HepG2 (cell line): ENCODE measurements at regions not wholly inside any gene's neighbourhood (a gene's known extent, or its start where the extent isn't known, plus 50 kb on each side); places are given as distances from the start of the nearest gene placed in this dataset.

Source experiments
- FOSL2 ChIP-seq: sonication (generic); formaldehyde crosslinking; IDR thresholded peaks from 2 replicates; pipeline ENCODE4 v1.4.0; 2020; ENCODE audit warnings: missing genetic modification reagents
- FOXP1 ChIP-seq, 2 experiments: fragments of 450-650 bp in 1 of 2; IDR thresholded peaks; 2 replicates each; pipeline ENCODE4 v1.6.1; 2017 to 2018; ENCODE audit warnings: antibody characterized with exemption in 1 of 2
- GATAD1 ChIP-seq: IDR thresholded peaks from 2 replicates; pipeline ENCODE4 v1.6.1; 2016; ENCODE audit warnings: missing genetic modification reagents, missing compliant biosample characterization
- GATAD2A ChIP-seq: IDR thresholded peaks from 2 replicates; pipeline ENCODE4 v1.6.1; 2016
- GLI4 ChIP-seq: sonication (generic); formaldehyde crosslinking; IDR thresholded peaks from 2 replicates; pipeline ENCODE4 v1.5.1; 2020; ENCODE audit warnings: missing genetic modification reagents, mild to moderate bottlenecking, moderate library complexity, borderline replicate concordance
- MYC ChIP-seq: sonication (generic); formaldehyde crosslinking; IDR thresholded peaks from 2 replicates; pipeline ENCODE4 v1.9.0; 2021; ENCODE audit warnings: missing genetic modification reagents, borderline replicate concordance
- NCOR1 ChIP-seq: fragments of 200-600 bp; sonication (generic); IDR thresholded peaks from 2 replicates; pipeline ENCODE4 v1.7.0; 2017; ENCODE audit warnings: antibody characterized with exemption, low read length, borderline replicate concordance
- NFYC ChIP-seq: IDR thresholded peaks from 2 replicates; pipeline ENCODE4 v1.6.1; 2016; ENCODE audit warnings: missing genetic modification reagents, missing compliant biosample characterization
- NR2F6 ChIP-seq, 2 experiments: IDR thresholded peaks; 2 replicates each; pipeline ENCODE4 v1.6.1; 2016; ENCODE audit warnings: antibody characterized with exemption in 1 of 2, mild to moderate bottlenecking in 1 of 2
- RFX3 ChIP-seq: IDR thresholded peaks from 2 replicates; pipeline ENCODE4 v1.6.1; 2016; ENCODE audit warnings: missing biosample characterization, missing genetic modification reagents
- SYNCRIP ChIP-seq: fragments of 200-400 bp; formaldehyde crosslinking; IDR thresholded peaks from 2 replicates; pipeline ENCODE4 v1.6.1; 2018; ENCODE audit warnings: mild to moderate bottlenecking, low read depth, low read length; ENCODE audit not compliant: insufficient read depth
- ZMYM2 ChIP-seq: sonication (generic); formaldehyde crosslinking; IDR thresholded peaks from 2 replicates; pipeline ENCODE4 v1.8.0; 2022; ENCODE audit warnings: mild to moderate bottlenecking, missing genetic modification reagents
- ZNF296 ChIP-seq: sonication (generic); formaldehyde crosslinking; conservative IDR thresholded peaks from 2 replicates; pipeline ENCODE4 v1.5.0; 2020; ENCODE audit warnings: mild to moderate bottlenecking, missing genetic modification reagents
- ZNF564 ChIP-seq: sonication (generic); formaldehyde crosslinking; IDR thresholded peaks from 2 replicates; pipeline ENCODE4 v1.8.1; 2023; ENCODE audit warnings: mild to moderate bottlenecking, missing genetic modification reagents
- ZNF850 ChIP-seq: sonication (generic); formaldehyde crosslinking; conservative IDR thresholded peaks from 2 replicates; pipeline ENCODE4 v1.9.0; 2021; ENCODE audit warnings: mild to moderate bottlenecking, missing genetic modification reagents
- TF ChIP-seq, protein P1 (sequence below): sonication (generic); formaldehyde crosslinking; IDR thresholded peaks from 2 replicates; pipeline ENCODE4 v1.4.0; 2020; ENCODE audit warnings: missing genetic modification reagents, borderline replicate concordance
- TF ChIP-seq, protein P2 (sequence below): sonication (generic); formaldehyde crosslinking; IDR thresholded peaks from 2 replicates; pipeline ENCODE4 v1.4.0; 2020; ENCODE audit warnings: missing genetic modification reagents
- TF ChIP-seq, protein P3 (sequence below): sonication (generic); formaldehyde crosslinking; IDR thresholded peaks from 2 replicates; pipeline ENCODE4 v1.4.0; 2020; ENCODE audit warnings: mild to moderate bottlenecking, missing genetic modification reagents
- TF ChIP-seq, protein P4 (sequence below): sonication (generic); formaldehyde crosslinking; IDR thresholded peaks from 2 replicates; pipeline ENCODE4 v1.4.0; 2020; ENCODE audit warnings: mild to moderate bottlenecking, missing genetic modification reagents
- TF ChIP-seq, protein P5 (sequence below): sonication (generic); formaldehyde crosslinking; IDR thresholded peaks from 2 replicates; pipeline ENCODE4 v1.5.0; 2020; ENCODE audit warnings: mild to moderate bottlenecking, missing genetic modification reagents
- TF ChIP-seq, protein P6 (sequence below): sonication (generic); formaldehyde crosslinking; IDR thresholded peaks from 2 replicates; pipeline ENCODE4 v1.4.0; 2020; ENCODE audit warnings: missing genetic modification reagents

DNA sequence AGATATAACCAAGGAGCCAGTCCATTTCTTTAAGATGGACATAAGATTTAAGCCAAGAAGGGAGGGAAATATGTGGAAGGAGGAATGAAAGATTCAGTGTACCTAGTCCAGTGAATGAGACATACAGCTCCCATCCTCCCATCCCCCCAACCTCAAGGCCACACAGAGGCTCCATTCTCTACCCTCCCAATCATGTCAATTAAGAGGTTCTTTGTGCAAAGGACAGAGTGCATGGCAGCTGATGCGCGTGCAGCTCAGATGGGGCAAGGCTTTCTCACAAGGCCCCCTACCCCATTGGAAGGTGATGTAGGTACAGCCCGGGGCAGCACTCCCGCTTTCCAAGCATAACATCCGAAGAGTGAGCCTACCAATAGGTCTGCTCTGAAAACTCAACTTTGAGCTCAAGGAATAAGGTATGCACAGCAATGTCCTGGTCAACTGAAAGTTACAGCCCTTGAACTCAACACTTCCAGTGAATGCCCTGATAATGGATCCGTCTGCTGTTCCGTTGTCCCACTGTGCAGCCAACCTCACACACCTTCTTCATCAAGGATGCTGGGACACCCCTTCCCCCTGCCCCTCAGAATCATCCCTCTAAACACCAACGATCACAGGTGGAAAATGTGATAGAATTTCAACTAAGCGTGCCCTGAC is 458.1 kb downstream of the SOX9 start (continued):
- TF ChIP-seq, protein P1, sequence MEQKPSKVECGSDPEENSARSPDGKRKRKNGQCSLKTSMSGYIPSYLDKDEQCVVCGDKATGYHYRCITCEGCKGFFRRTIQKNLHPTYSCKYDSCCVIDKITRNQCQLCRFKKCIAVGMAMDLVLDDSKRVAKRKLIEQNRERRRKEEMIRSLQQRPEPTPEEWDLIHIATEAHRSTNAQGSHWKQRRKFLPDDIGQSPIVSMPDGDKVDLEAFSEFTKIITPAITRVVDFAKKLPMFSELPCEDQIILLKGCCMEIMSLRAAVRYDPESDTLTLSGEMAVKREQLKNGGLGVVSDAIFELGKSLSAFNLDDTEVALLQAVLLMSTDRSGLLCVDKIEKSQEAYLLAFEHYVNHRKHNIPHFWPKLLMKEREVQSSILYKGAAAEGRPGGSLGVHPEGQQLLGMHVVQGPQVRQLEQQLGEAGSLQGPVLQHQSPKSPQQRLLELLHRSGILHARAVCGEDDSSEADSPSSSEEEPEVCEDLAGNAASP (CRISPR knock-in tag) = 0 out of 2 replicates have a peak, but pooled peaks have one; percentile 15
- TF ChIP-seq RFX3 (CRISPR knock-in tag) (no peak), GATAD2A (CRISPR knock-in tag) (peak; percentile 72), ZMYM2 (CRISPR knock-in tag) (no peak), GLI4 (no peak), NR2F6 (IDR thresholded peaks at IDR 0.05) (no peak), NR2F6 (CRISPR knock-in tag; IDR thresholded peaks at IDR 0.05) (no peak), NCOR1 (no peak), ZNF296 (CRISPR knock-in tag) (no peak), GATAD1 (peak; percentile 50; the same call in 1 of the 2 replicates), ZNF850 (CRISPR knock-in tag) (no peak), FOXP1 (IDR thresholded peaks at IDR 0.05) (no peak), FOXP1 (CRISPR knock-in tag; IDR thresholded peaks at IDR 0.05) (0 out of 2 replicates have a peak, but pooled peaks have one; percentile 11), ZNF564 (CRISPR knock-in tag) (no peak), SYNCRIP (no peak), NFYC (no peak), MYC (no peak), FOSL2 (CRISPR knock-in tag) (peak; percentile 39; the same call in 1 of the 2 replicates)
- TF ChIP-seq, protein P2, sequence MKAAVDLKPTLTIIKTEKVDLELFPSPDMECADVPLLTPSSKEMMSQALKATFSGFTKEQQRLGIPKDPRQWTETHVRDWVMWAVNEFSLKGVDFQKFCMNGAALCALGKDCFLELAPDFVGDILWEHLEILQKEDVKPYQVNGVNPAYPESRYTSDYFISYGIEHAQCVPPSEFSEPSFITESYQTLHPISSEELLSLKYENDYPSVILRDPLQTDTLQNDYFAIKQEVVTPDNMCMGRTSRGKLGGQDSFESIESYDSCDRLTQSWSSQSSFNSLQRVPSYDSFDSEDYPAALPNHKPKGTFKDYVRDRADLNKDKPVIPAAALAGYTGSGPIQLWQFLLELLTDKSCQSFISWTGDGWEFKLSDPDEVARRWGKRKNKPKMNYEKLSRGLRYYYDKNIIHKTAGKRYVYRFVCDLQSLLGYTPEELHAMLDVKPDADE = no peak
- TF ChIP-seq, protein P3, sequence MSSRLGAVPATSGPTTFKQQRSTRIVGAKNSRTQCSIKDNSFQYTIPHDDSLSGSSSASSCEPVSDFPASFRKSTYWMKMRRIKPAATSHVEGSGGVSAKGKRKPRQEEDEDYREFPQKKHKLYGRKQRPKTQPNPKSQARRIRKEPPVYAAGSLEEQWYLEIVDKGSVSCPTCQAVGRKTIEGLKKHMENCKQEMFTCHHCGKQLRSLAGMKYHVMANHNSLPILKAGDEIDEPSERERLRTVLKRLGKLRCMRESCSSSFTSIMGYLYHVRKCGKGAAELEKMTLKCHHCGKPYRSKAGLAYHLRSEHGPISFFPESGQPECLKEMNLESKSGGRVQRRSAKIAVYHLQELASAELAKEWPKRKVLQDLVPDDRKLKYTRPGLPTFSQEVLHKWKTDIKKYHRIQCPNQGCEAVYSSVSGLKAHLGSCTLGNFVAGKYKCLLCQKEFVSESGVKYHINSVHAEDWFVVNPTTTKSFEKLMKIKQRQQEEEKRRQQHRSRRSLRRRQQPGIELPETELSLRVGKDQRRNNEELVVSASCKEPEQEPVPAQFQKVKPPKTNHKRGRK (CRISPR knock-in tag) = no peak
- TF ChIP-seq, protein P4, sequence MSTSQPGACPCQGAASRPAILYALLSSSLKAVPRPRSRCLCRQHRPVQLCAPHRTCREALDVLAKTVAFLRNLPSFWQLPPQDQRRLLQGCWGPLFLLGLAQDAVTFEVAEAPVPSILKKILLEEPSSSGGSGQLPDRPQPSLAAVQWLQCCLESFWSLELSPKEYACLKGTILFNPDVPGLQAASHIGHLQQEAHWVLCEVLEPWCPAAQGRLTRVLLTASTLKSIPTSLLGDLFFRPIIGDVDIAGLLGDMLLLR (CRISPR knock-in tag) = no peak
- TF ChIP-seq, protein P5, sequence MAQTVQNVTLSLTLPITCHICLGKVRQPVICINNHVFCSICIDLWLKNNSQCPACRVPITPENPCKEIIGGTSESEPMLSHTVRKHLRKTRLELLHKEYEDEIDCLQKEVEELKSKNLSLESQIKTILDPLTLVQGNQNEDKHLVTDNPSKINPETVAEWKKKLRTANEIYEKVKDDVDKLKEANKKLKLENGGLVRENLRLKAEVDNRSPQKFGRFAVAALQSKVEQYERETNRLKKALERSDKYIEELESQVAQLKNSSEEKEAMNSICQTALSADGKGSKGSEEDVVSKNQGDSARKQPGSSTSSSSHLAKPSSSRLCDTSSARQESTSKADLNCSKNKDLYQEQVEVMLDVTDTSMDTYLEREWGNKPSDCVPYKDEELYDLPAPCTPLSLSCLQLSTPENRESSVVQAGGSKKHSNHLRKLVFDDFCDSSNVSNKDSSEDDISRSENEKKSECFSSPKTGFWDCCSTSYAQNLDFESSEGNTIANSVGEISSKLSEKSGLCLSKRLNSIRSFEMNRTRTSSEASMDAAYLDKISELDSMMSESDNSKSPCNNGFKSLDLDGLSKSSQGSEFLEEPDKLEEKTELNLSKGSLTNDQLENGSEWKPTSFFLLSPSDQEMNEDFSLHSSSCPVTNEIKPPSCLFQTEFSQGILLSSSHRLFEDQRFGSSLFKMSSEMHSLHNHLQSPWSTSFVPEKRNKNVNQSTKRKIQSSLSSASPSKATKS (CRISPR knock-in tag) = no peak
- TF ChIP-seq, protein P6, sequence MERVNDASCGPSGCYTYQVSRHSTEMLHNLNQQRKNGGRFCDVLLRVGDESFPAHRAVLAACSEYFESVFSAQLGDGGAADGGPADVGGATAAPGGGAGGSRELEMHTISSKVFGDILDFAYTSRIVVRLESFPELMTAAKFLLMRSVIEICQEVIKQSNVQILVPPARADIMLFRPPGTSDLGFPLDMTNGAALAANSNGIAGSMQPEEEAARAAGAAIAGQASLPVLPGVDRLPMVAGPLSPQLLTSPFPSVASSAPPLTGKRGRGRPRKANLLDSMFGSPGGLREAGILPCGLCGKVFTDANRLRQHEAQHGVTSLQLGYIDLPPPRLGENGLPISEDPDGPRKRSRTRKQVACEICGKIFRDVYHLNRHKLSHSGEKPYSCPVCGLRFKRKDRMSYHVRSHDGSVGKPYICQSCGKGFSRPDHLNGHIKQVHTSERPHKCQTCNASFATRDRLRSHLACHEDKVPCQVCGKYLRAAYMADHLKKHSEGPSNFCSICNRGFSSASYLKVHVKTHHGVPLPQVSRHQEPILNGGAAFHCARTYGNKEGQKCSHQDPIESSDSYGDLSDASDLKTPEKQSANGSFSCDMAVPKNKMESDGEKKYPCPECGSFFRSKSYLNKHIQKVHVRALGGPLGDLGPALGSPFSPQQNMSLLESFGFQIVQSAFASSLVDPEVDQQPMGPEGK (CRISPR knock-in tag) = peak; percentile 71
